GM19452 (cell line): ENCODE measurements at regions not wholly inside any gene's neighbourhood (a gene's known extent, or its start where the extent isn't known, plus 50 kb on each side); places are given as distances from the start of the nearest gene placed in this dataset.

Experiments
- ATAC-seq: cut with Tn5 transposase; IDR thresholded peaks from one replicate; pipeline ENCODE4 v1.9.1; 2021; ENCODE audit not compliant: unreplicated experiment

GRCh38 chr2:150020937-150021673, 433.5 kb upstream of the MMADHC start:
- ATAC-seq, result no peak

GRCh38 chr2:150020221-150020620, 432.6 kb upstream of the MMADHC start:
- no peak for ATAC-seq

- no peak for ATAC-seq
Measured at GRCh38 chr2:150019063-150019462, 431.5 kb upstream of the MMADHC start.

GRCh38 chr2:150012986-150013385, 425.4 kb upstream of the MMADHC start:
- no peak for ATAC-seq

- no peak for ATAC-seq
Measured at GRCh38 chr2:150011161-150011730, 423.7 kb upstream of the MMADHC start.

GRCh38 chr2:150008901-150009300, 421.3 kb upstream of the MMADHC start:
- ATAC-seq, result no peak

- no peak for ATAC-seq
Measured at GRCh38 chr2:150007815-150008430, 420.3 kb upstream of the MMADHC start.

GRCh38 chr2:150006591-150006990, 419.0 kb upstream of the MMADHC start:
- no peak for ATAC-seq

- no peak for ATAC-seq
Measured at GRCh38 chr2:150003544-150003943, 416.0 kb upstream of the MMADHC start.

- no peak for ATAC-seq
Measured at GRCh38 chr2:150001788-150002187, 414.2 kb upstream of the MMADHC start.

- no peak for ATAC-seq
Measured at GRCh38 chr2:149996901-149997300, 409.3 kb upstream of the MMADHC start.

- no peak for ATAC-seq
Measured at GRCh38 chr2:149994057-149994728, 406.6 kb upstream of the MMADHC start.

GRCh38 chr2:149993316-149993715, 405.7 kb upstream of the MMADHC start:
- ATAC-seq, result no peak

- ATAC-seq, result no peak
Measured at GRCh38 chr2:149991576-149991975, 404.0 kb upstream of the MMADHC start.

- ATAC-seq, result no peak
Measured at GRCh38 chr2:149990965-149991364, 403.4 kb upstream of the MMADHC start.

- ATAC-seq, result no peak
Measured at GRCh38 chr2:149989447-149990063, 402.0 kb upstream of the MMADHC start.

- no peak for ATAC-seq
Measured at GRCh38 chr2:149988361-149988760, 400.8 kb upstream of the MMADHC start.

GRCh38 chr2:149986861-149987260, 399.3 kb upstream of the MMADHC start:
- ATAC-seq, result no peak

- ATAC-seq, result no peak
Measured at GRCh38 chr2:149984311-149984710, 396.7 kb upstream of the MMADHC start.

GRCh38 chr2:149972066-149972465, 384.5 kb upstream of the MMADHC start:
- ATAC-seq, result no peak

- ATAC-seq, result no peak
Measured at GRCh38 chr2:149954981-149955600, 367.5 kb upstream of the MMADHC start.
